Tibial artery (tissue), 4 donors: ENCODE measurements at regions not wholly inside any gene's neighbourhood (a gene's known extent, or its start where the extent isn't known, plus 50 kb on each side); places are given as distances from the start of the nearest gene placed in this dataset.

Experiments used
- DNase-seq, 2 donors: peaks; one replicate each; pipeline ENCODE4 v3.0.0-alpha.2; 2019
- H3K27ac ChIP-seq, 2 donors: fragments of 200-600 bp; sonication (generic) in 1 of 2; 1 replicate in 1 of 2; 2 replicates in 1 of 2; pipeline ENCODE4 v1.5.1; 2018 to 2019; ENCODE audit warnings: mild to moderate bottlenecking in 1 of 2
- H3K27me3 ChIP-seq, 2 donors: fragments of 200-600 bp; sonication (generic) in 1 of 2; one replicate each; pipeline versions ENCODE4 v1.5.1 to v1.6.0; 2016 to 2019
- H3K36me3 ChIP-seq, 3 donors: fragments of 200-600 bp; sonication (generic) in 2 of 3; one replicate each; pipeline ENCODE4 v1.5.1; 2016 to 2019; ENCODE audit warnings: mild to moderate bottlenecking in 2 of 3
- H3K4me1 ChIP-seq, 4 donors: fragments of 200-600 bp; sonication (generic) in 2 of 4; 1 replicate in 3 of 4; 2 replicates in 1 of 4; pipeline ENCODE4 v1.5.1; 2016 to 2019
- H3K4me3 ChIP-seq, 2 donors: fragments of 200-600 bp; sonication (generic) in 1 of 2; 1 replicate in 1 of 2; 2 replicates in 1 of 2; pipeline ENCODE4 v1.5.1; 2018 to 2019; ENCODE audit warnings: mild to moderate bottlenecking in 2 of 2
- H3K9me3 ChIP-seq, 3 donors: fragments of 200-600 bp; sonication (generic) in 1 of 3; one replicate each; pipeline ENCODE4 v1.5.1; 2016 to 2019
- CTCF ChIP-seq, 2 experiments: fragments of 200-600 bp in 1 of 2; fragments of 450-650 bp in 1 of 2; IDR thresholded peaks; one replicate each; pipeline ENCODE4 v1.5.1; 2017 to 2019; ENCODE audit warnings: antibody characterized with exemption in 2 of 2, mild to moderate bottlenecking in 1 of 2, moderate library complexity in 1 of 2
- intact Hi-C: fragments of 100-400 bp; cut with DNase I; formaldehyde crosslinking; loops from one replicate; pipeline ENCODE4 v1.15.0; 2023; ENCODE audit warnings: low total_unique reads

- Histone ChIP-seq H3K36me3 (no peaks in the 10 kb centered on the region), H3K27me3 (no peaks in the 10 kb centered on the region), H3K9me3 (no peaks in the 10 kb centered on the region), H3K27ac (no peak overlapping the region), H3K4me3 (no peak overlapping the region), H3K4me1 (no peaks in the 10 kb centered on the region)
- no peak for TF ChIP-seq CTCF (IDR thresholded peaks at IDR 0.05)
- no peak for DNase-seq
- intact Hi-C loops = no loop called here
These were observed 50.3 kb upstream of the DPH6 start for GRCh38 chr15:35596285-35596684.

- H3K9me3 ChIP-seq = no peaks in the 10 kb centered on the region
- intact Hi-C loops = no loop called here
- no peak overlapping the region for H3K4me3 ChIP-seq
- peak overlapping the region; percentile 49 to 61 for H3K27ac ChIP-seq
- H3K36me3 ChIP-seq = no peaks in the 10 kb centered on the region
- no peak for DNase-seq
- no peak for TF ChIP-seq CTCF (IDR thresholded peaks at IDR 0.05)
- H3K27me3 ChIP-seq = no peaks in the 10 kb centered on the region
- peaks cover 0 to 41% (median 16%) of the 10 kb centered on the region in 4 donors for H3K4me1 ChIP-seq
These were observed 56.9 kb upstream of the DPH6 start for GRCh38 chr15:35602836-35603235.

GRCh38 chr15:35603301-35603700 is 57.3 kb upstream of the DPH6 start:
- H3K27me3 ChIP-seq = no peaks in the 10 kb centered on the region
- H3K27ac ChIP-seq = peak overlapping the region; percentile 49 to 61
- H3K9me3 ChIP-seq = no peaks in the 10 kb centered on the region
- peaks cover 0 to 41% (median 16%) of the 10 kb centered on the region in 4 donors for H3K4me1 ChIP-seq
- no peak for TF ChIP-seq CTCF (IDR thresholded peaks at IDR 0.05)
- no peaks in the 10 kb centered on the region for H3K36me3 ChIP-seq
- intact Hi-C loops = no loop called here
- DNase-seq = no peak
- no peak overlapping the region for H3K4me3 ChIP-seq

- no peak for TF ChIP-seq CTCF (IDR thresholded peaks at IDR 0.05)
- Histone ChIP-seq H3K27ac (peak overlapping the region in 1 of 2 donors; percentile 61), H3K27me3 (no peaks in the 10 kb centered on the region), H3K4me1 (peaks cover 0 to 41% (median 16%) of the 10 kb centered on the region in 4 donors), H3K9me3 (no peaks in the 10 kb centered on the region), H3K4me3 (no peak overlapping the region), H3K36me3 (no peaks in the 10 kb centered on the region)
- intact Hi-C loops = no loop called here
- no peak for DNase-seq
These were observed 57.9 kb upstream of the DPH6 start for GRCh38 chr15:35603856-35604255.

DNA sequence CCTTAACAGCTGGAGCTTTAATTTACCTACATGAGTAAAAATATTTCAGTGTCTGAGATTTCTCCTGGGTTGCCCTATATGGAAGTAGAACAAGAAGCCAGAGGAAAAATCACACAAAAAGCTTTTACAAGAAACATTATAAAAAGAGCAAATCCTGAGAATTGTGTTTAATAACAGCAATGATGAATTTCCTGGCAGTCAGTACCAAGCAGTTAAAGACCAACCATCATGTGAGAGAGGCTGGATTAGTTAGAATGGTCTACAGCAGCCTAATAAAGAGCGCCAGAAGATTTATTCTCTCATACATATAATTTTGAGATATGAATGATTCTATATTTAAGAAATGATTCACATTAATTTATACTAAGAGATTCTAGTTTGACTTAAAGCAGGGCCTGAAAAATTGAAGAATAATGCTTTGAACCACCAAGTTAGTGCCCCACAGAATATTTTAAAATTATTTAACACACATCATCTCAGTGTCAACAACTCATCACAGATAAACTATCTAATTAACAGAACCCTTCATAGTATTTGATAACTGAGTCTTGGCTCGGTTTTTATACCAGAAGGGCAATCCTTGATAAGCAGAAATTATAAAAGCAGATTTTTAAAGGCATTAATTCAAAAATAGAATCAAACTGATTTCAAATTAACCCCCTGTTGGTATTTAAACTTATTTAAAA is 59.9 kb upstream of the DPH6 start:
- intact Hi-C loops = no loop called here
- Histone ChIP-seq H3K27ac (peak overlapping the region; percentile 61 to 71), H3K4me3 (no peak overlapping the region), H3K9me3 (no peaks in the 10 kb centered on the region), H3K36me3 (no peaks in the 10 kb centered on the region), H3K27me3 (no peaks in the 10 kb centered on the region), H3K4me1 (peaks cover 0 to 48% (median 16%) of the 10 kb centered on the region in 4 donors)
- no peak for DNase-seq
- TF ChIP-seq CTCF (IDR thresholded peaks at IDR 0.05) = no peak

GRCh38 chr15:35606450-35606779 is 60.5 kb upstream of the DPH6 start:
- TF ChIP-seq CTCF (IDR thresholded peaks at IDR 0.05) = no peak
- Histone ChIP-seq H3K36me3 (no peaks in the 10 kb centered on the region), H3K4me1 (peaks cover 0 to 52% (median 16%) of the 10 kb centered on the region in 4 donors), H3K27me3 (no peaks in the 10 kb centered on the region), H3K4me3 (no peak overlapping the region), H3K9me3 (no peaks in the 10 kb centered on the region), H3K27ac (peak overlapping the region; percentile 61 to 71)
- intact Hi-C loops = no loop called here
- DNase-seq = no peak
